BJ (cell line): ENCODE measurements at regions not wholly inside any gene's neighbourhood (a gene's known extent, or its start where the extent isn't known, plus 50 kb on each side); places are given as distances from the start of the nearest gene placed in this dataset.

ENCODE experiments used
- CTCF ChIA-PET: fragments of 350-600 bp; formaldehyde crosslinking; extraction: SDS; loops from one replicate; lab custom pipeline; 2021; ENCODE audit warnings: antibody characterized with exemption, inconsistent platforms; lab: Yijun Ruan, JAX
- POLR2A ChIA-PET: fragments of 300-600 bp; sonication (Branson Sonifier 250); formaldehyde crosslinking; extraction: SDS; loops from one replicate; lab custom pipeline; 2021; ENCODE audit warnings: antibody characterized with exemption; lab: Charles Lee
- DNase-seq: peaks from one replicate; pipeline ENCODE4 v3.0.0-alpha.2; 2011; ENCODE audit warnings: low read depth
- H3K27me3 ChIP-seq: 2 replicates; pipeline ENCODE4 v1.6.0; 2011; ENCODE audit warnings: low read length; ENCODE audit not compliant: control insufficient read depth, insufficient read depth
- H3K36me3 ChIP-seq: 2 replicates; pipeline ENCODE4 v1.5.1; 2011; ENCODE audit warnings: low read length; ENCODE audit not compliant: control insufficient read depth, insufficient read depth
- H3K4me3 ChIP-seq: 2 replicates; pipeline ENCODE4 v1.5.1; 2011; ENCODE audit warnings: low read depth, mild to moderate bottlenecking, control low read depth, low read length
- TF ChIP-seq, protein P1 (sequence below): IDR thresholded peaks from 2 replicates; pipeline ENCODE4 v1.5.1; 2011; ENCODE audit warnings: low read depth, mild to moderate bottlenecking, control low read depth, inconsistent platforms, low read length, moderate library complexity; ENCODE audit not compliant: insufficient read depth

DNA sequence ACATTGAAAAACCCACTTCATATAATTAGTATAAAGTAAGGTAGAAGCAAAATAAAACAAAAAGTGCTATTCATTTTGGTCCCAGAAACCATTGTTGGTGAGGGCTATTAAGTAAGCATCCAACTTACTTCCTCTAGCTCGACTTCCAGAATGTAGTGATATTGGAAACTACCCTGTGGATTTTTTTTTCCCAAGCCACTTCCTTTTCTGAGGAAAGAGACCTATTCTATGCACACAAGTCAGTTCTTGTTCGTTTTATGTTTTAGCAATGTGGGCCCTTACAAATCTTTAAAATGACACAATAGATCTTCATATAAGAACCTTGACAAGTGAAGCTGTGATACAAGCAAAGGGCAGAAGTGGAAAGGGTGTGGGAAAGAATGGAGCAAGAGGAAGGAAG, 402.0 kb upstream of the TBL1XR1 start:
- Histone ChIP-seq H3K36me3 (no peaks in the 10 kb centered on the region), H3K27me3 (no peaks in the 10 kb centered on the region), H3K4me3 (no peak overlapping the region)
- DNase-seq: no peak
- ChIA-PET CTCF (no interaction called here), POLR2A (no interaction called here)
- TF ChIP-seq, protein P1, sequence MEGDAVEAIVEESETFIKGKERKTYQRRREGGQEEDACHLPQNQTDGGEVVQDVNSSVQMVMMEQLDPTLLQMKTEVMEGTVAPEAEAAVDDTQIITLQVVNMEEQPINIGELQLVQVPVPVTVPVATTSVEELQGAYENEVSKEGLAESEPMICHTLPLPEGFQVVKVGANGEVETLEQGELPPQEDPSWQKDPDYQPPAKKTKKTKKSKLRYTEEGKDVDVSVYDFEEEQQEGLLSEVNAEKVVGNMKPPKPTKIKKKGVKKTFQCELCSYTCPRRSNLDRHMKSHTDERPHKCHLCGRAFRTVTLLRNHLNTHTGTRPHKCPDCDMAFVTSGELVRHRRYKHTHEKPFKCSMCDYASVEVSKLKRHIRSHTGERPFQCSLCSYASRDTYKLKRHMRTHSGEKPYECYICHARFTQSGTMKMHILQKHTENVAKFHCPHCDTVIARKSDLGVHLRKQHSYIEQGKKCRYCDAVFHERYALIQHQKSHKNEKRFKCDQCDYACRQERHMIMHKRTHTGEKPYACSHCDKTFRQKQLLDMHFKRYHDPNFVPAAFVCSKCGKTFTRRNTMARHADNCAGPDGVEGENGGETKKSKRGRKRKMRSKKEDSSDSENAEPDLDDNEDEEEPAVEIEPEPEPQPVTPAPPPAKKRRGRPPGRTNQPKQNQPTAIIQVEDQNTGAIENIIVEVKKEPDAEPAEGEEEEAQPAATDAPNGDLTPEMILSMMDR: no peak

DNA sequence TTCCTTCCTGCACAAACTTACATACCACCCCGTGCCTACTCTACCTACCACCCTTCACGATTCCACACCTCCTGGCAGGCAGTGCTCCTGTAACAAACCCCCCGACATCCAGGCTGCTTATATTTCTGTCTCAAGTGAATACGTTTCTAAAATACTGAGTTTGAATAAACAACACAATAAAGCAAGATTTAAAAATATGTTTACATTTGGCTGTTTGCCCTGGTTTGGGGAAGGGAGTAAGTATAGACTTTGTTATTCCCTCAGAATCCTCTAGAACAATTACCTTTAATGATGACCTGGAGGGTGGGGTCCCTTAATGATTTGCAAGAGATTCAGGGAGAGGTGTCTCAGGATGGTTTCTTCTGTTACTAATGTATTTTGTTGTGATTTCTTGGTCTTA, 402.6 kb upstream of the TBL1XR1 start:
- TF ChIP-seq, protein P1: no peak
- DNase-seq: no peak
- H3K36me3 ChIP-seq: no peaks in the 10 kb centered on the region
- ChIA-PET POLR2A (no interaction called here), CTCF (interaction anchor here (0.6 to 1.7 kb wide), 2 partner anchors 8 to 221 kb away, joined by 4 read pairs; no protein-coding TSS in a partner anchor)
- no peaks in the 10 kb centered on the region for H3K27me3 ChIP-seq
- H3K4me3 ChIP-seq: no peak overlapping the region

DNA sequence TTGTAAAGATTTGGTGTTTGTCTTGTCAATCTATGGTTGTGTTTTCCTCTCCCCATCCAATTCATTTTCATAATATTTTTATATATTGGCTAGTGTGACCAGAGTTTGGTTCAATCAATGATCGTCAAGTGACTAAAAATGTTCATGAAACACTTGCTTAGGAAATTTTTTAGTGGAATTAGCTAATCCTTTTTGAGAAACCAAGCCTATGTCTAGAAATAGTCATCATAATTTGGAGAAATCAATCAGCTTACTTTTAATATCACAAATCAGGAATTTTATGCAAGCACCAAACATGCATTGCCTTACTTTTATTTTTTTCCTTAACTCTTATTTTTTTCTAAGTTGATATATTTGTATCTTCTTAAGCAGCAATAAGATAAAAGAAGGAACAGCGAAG, 403.1 kb upstream of the TBL1XR1 start:
- Histone ChIP-seq H3K27me3 (no peaks in the 10 kb centered on the region), H3K4me3 (no peak overlapping the region), H3K36me3 (no peaks in the 10 kb centered on the region)
- TF ChIP-seq, protein P1: no peak
- ChIA-PET POLR2A (no interaction called here), CTCF (interaction anchor here (0.6 to 1.7 kb wide), 3 partner anchors 9 to 221 kb away, joined by 3 to 4 read pairs (median 4); no protein-coding TSS in a partner anchor)
- DNase-seq: no peak

DNA sequence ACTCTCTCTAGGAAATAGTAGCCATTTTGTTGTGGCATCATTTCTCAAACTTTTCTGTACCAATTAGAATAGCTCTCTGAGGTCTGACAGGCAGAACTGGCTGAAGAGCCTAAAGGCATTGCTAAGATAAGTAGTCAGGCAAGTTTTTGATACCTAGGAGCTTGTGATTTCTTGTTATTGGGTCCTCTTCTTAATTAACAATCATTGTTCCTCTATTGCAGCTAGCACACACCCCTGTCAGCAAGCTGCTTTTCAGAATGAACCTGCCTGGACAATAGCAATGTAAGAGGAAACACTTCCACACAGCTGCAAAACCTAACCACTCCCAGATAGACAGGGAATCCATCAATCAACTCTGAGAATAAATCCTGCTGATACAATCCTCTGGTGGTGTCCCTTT, 403.9 kb upstream of the TBL1XR1 start:
- TF ChIP-seq, protein P1: no peak
- ChIA-PET POLR2A (no interaction called here), CTCF (interaction anchor here (1.7 kb wide), 1 partner anchor 9 kb away, joined by 4 read pairs; no protein-coding TSS in a partner anchor)
- no peak for DNase-seq
- Histone ChIP-seq H3K36me3 (no peaks in the 10 kb centered on the region), H3K27me3 (no peaks in the 10 kb centered on the region), H3K4me3 (no peak overlapping the region)

DNA sequence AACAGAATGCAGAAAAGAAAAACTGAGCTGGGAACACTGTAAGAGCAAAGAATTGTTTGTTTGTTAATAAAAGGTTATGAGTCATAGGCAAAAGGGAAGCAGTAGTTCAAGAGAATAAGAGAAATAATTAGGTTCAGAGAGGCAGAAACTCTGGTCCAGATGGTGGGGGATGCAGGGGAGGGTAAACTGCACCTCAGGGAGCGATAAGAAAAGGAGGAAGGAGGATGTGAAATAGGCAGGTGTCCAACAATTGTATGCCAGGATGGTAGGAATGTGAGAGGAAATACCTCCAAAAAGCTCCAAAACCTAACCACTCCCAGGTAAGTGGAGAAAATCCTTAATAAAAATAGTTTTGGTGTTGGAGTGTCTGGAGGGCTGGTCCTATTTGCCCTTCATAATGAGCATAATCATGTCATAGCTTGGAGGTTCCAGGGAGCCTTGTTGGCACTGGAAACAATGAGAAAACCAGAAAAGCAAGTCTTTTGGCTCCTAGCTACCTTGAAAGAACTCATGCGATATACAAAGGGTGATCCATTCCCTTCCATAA, 405.4 kb upstream of the TBL1XR1 start:
- Histone ChIP-seq H3K27me3 (no peaks in the 10 kb centered on the region), H3K36me3 (no peaks in the 10 kb centered on the region), H3K4me3 (no peak overlapping the region)
- TF ChIP-seq, protein P1: no peak
- POLR2A ChIA-PET: no interaction called here
- CTCF ChIA-PET: interaction anchor here (1.0 kb wide), 1 partner anchor 10 kb away, joined by 4 read pairs; no protein-coding TSS in a partner anchor
- DNase-seq: no peak
